HG03039 (cell line): ENCODE measurements at regions not wholly inside any gene's neighbourhood (a gene's known extent, or its start where the extent isn't known, plus 50 kb on each side); places are given as distances from the start of the nearest gene placed in this dataset.
"Not testable (repeated sequence)": the region's sequence is repeated elsewhere in the genome, so short reads cannot be mapped to it uniquely, and the experiment has no call there.

Experiments
- ATAC-seq: cut with Tn5 transposase; IDR thresholded peaks from one replicate; pipeline ENCODE4 v1.9.1; 2021; ENCODE audit warnings: mild to moderate bottlenecking, moderate library complexity; ENCODE audit not compliant: unreplicated experiment

GRCh38 chr1:196091397-196092135, 516.7 kb downstream of the KCNT2 start:
- no peak for ATAC-seq

- no peak for ATAC-seq
Measured at GRCh38 chr1:196090226-196090625, 518.0 kb downstream of the KCNT2 start.

- ATAC-seq = no peak
Measured at GRCh38 chr1:196088541-196088940, 519.7 kb downstream of the KCNT2 start.

- no peak for ATAC-seq
Measured at GRCh38 chr1:196078691-196079090, 529.5 kb downstream of the KCNT2 start.

- ATAC-seq = no peak
Measured at GRCh38 chr1:196075621-196076020, 532.6 kb downstream of the KCNT2 start.

GRCh38 chr1:196074182-196074581, 534.1 kb downstream of the KCNT2 start:
- no peak for ATAC-seq

GRCh38 chr1:196071447-196071846, 536.8 kb downstream of the KCNT2 start:
- ATAC-seq = no peak

GRCh38 chr1:196070940-196071339, 537.3 kb downstream of the KCNT2 start:
- no peak for ATAC-seq

- ATAC-seq = no peak
Measured at GRCh38 chr1:196063952-196064351, 544.3 kb downstream of the KCNT2 start.

GRCh38 chr1:196063294-196063693, 544.9 kb downstream of the KCNT2 start:
- ATAC-seq = no peak

GRCh38 chr1:196060539-196060938, 547.7 kb downstream of the KCNT2 start:
- no peak for ATAC-seq

GRCh38 chr1:196059210-196059609, 549.0 kb downstream of the KCNT2 start:
- ATAC-seq = no peak

- ATAC-seq = no peak
Measured at GRCh38 chr1:196056966-196057365, 551.3 kb downstream of the KCNT2 start.

GRCh38 chr1:196049407-196049806, 558.8 kb downstream of the KCNT2 start:
- no peak for ATAC-seq

GRCh38 chr1:196043268-196043667, 565.0 kb downstream of the KCNT2 start:
- ATAC-seq = no peak

- no peak for ATAC-seq
Measured at GRCh38 chr1:196034080-196034706, 574.0 kb downstream of the KCNT2 start.

GRCh38 chr1:196031387-196031786, 576.9 kb downstream of the KCNT2 start:
- not testable (repeated sequence) for ATAC-seq

GRCh38 chr1:196030455-196030854, 577.8 kb downstream of the KCNT2 start:
- ATAC-seq = no peak

- no peak for ATAC-seq
Measured at GRCh38 chr1:196029410-196029809, 578.8 kb downstream of the KCNT2 start.

- ATAC-seq = no peak
Measured at GRCh38 chr1:196027127-196027526, 581.1 kb downstream of the KCNT2 start.

- ATAC-seq = not testable (repeated sequence)
Measured at GRCh38 chr1:196021174-196021573, 587.1 kb downstream of the KCNT2 start.

GRCh38 chr1:196009362-196009761, 598.9 kb downstream of the KCNT2 start:
- no peak for ATAC-seq

GRCh38 chr1:196007763-196008162, 600.5 kb downstream of the KCNT2 start:
- no peak for ATAC-seq
